GM19395 (cell line): ENCODE measurements at regions not wholly inside any gene's neighbourhood (a gene's known extent, or its start where the extent isn't known, plus 50 kb on each side); places are given as distances from the start of the nearest gene placed in this dataset.
"Not testable (repeated sequence)": the region's sequence is repeated elsewhere in the genome, so short reads cannot be mapped to it uniquely, and the experiment has no call there.

Experiments
- ATAC-seq: cut with Tn5 transposase; IDR thresholded peaks from one replicate; pipeline ENCODE4 v1.9.1; 2021; ENCODE audit warnings: mild to moderate bottlenecking, moderate library complexity; ENCODE audit not compliant: unreplicated experiment

- no peak for ATAC-seq
These were observed 465.2 kb downstream of the CD83 start for GRCh38 chr6:14582749-14583148.

- no peak for ATAC-seq
These were observed 466.3 kb downstream of the CD83 start for GRCh38 chr6:14583826-14584225.

- no peak for ATAC-seq
These were observed 466.9 kb downstream of the CD83 start for GRCh38 chr6:14584450-14584849.

- ATAC-seq = no peak
These were observed 468.1 kb downstream of the CD83 start for GRCh38 chr6:14585689-14586088.

- ATAC-seq = no peak
These were observed 471.6 kb downstream of the CD83 start for GRCh38 chr6:14589175-14589574.

GRCh38 chr6:14590586-14590985, 473.0 kb downstream of the CD83 start:
- no peak for ATAC-seq

GRCh38 chr6:14591998-14592397, 474.4 kb downstream of the CD83 start:
- ATAC-seq = no peak

GRCh38 chr6:14593286-14593685, 475.7 kb downstream of the CD83 start:
- no peak for ATAC-seq

GRCh38 chr6:14595751-14596150, 478.2 kb downstream of the CD83 start:
- no peak for ATAC-seq

- no peak for ATAC-seq
These were observed 478.8 kb downstream of the CD83 start for GRCh38 chr6:14596410-14596809.

- no peak for ATAC-seq
These were observed 479.5 kb downstream of the CD83 start for GRCh38 chr6:14597090-14597489.

- no peak for ATAC-seq
These were observed 480.7 kb downstream of the CD83 start for GRCh38 chr6:14598017-14598864.

- not testable (repeated sequence) for ATAC-seq
These were observed 482.7 kb downstream of the CD83 start for GRCh38 chr6:14600306-14600705.

GRCh38 chr6:14601490-14601889, 483.9 kb downstream of the CD83 start:
- no peak for ATAC-seq

- no peak for ATAC-seq
These were observed 488.8 kb downstream of the CD83 start for GRCh38 chr6:14606353-14606752.

- ATAC-seq = no peak
These were observed 492.6 kb downstream of the CD83 start for GRCh38 chr6:14610141-14610540.

GRCh38 chr6:14612016-14612980, 494.7 kb downstream of the CD83 start:
- ATAC-seq = no peak

GRCh38 chr6:14614631-14615030, 497.1 kb downstream of the CD83 start:
- ATAC-seq = no peak

GRCh38 chr6:14616656-14617055, 499.1 kb downstream of the CD83 start:
- no peak for ATAC-seq

GRCh38 chr6:14618759-14619418, 501.3 kb downstream of the CD83 start:
- ATAC-seq = no peak

GRCh38 chr6:14619419-14619781, 501.8 kb downstream of the CD83 start:
- no peak for ATAC-seq
